ENCODE measurements at regions not wholly inside any gene's neighbourhood (a gene's known extent, or its start where the extent isn't known, plus 50 kb on each side); places are given as distances from the start of the nearest gene placed in this dataset.

DNA sequence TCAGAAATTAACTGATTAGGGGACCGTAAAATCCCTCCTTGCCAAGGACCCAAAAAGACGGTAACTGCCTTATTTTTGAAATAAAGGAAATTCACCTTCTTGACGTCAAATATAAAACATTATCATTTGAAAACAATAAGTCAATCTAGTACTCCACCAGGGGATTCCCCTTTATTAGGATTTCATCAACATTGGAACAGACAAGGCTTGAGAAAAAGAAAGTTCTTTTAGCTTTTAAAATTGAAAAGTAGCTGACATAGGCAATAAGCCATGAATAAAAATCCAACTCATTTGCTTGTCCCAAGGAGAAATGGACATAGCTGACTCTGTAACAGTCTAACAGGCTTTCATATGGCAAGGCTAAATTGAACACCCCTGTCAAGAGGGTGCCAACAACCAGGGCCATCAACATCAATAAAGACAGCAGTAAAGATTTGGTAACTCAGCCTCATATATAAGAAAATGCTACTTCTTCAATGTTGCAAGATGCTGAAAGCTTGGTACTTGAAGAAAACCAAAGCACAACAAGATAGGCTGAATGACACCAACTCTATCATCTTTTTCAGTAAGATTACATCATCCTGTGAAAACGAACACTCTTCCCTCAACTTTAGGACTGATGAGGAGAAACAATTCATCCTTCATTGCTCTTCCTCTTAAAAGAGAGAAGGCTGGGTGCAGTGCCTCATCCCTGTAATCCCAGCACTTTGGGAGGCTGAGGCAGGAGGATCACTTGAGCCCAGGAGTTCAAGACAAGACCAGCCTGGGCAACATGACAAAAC is 121.0 kb upstream of the PRDM1 start:
- DNase-seq = no peak

DNA sequence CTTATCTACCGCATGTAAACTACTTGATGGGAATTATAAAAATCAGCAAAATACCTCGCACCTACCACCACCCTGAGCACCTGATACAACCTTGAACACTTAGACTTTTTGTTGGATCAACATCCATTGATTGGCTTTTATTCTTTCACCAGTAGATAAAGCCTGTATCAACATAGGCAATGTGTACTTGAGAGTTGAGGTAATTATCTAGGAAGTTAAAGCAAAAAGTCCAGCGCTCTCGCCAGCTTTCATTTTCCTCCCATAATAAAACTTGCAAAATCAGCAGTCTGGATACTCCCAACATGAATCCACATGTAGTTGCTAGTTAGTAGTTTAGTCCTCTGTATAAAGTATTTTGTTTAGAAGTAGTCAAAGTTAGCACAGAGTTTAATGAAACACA is 132.0 kb upstream of the PRDM1 start:
- DNase-seq = no peak

DNA sequence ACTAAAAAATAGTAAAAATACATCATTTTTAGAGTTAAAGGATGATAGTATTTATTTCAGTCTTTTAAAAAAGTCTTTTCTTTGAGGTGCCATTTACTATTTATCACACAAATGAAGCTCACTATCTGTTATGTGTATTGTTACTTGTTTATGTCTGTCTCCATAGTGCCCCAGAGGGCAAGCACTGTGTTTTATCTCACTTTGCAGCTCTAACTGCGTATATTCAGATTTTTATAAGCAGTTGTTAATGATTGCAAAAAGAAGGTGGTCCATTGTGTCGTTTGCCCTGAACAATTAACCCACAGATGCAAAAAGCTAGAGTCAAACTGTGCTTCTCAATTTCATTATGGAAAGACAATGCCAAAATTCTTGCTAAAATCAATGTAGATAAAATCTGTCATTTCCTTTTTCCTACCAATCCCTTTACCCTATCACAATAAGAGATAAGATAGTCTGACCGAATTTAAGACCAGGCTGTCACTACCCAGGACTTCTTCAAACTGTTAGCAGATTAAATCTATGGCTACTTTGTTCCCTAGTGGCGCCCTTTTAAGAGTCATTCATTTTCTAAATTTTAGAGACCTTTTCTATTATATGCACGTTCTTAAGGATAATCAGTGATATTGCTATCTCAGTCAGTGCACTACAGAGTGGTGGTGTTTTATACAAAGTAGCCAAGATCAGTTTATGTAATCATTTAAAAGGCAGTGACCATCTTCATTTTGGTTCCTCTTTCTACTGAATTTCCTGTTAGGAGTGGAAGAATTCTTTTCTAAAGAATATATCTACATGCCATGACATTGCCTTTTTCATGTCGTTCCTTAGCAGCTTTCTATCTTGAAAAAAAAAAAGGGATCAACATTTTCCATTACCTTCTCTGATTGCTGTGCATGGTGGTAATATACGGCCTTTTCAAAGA is 133.1 kb upstream of the PRDM1 start:
- no peak for DNase-seq

DNA sequence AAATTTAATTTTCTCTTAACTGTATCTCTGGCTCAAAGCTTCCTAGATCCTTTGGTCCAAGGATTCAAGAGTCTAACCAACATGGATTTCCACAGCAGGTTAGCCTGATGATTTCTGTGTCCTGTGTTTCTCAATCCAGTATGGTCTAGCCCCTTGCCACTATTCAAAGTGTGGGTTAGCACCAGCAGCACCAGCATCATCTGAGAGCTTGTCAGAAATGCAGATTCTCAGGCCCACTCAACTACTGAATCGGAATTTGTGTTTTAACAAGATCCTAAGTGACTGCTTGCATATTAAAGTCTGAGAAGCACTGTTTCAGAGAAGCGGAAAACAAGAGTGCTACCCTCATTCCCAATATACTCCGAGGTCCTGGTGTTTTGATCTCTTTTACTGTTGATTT is 133.8 kb upstream of the PRDM1 start:
- no peak for DNase-seq

DNA sequence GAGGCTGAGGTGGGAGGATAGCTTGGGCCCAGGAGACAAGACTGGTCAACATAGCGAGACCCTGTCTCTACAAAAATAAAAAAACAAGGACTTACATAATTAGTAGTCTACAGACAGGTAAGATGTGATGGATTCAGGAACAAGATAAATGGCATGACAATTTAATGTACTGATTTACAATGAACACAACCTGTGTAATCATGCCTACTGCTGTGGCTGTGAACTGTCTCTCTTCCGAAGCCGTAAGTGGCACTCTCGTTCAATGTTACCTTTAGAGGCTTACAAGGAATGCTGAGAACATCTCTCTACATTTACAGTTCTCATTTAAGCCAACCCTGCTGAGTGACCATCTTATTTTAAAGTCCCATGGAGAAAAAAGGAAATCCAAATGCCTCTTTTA is 134.8 kb upstream of the PRDM1 start:
- DNase-seq = no peak

DNA sequence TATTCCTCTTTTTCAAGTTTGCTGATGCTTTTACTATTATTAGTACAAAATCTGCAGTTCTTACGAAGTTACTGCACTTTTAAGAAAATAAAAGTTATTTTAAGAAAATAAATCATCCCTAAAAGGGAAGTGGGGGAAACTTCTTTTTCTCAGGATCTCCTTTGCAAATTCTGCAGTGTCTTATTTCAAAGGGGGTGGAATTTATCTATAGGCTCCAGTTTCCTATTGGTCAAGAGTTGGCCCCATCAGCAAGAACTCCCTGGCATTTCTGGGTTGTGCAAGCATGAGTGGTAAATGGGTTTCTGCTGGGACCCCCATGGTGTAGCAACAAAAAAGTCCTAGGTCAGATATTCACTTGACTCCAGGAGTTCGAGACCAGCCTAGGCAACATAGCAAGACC is 136.3 kb upstream of the PRDM1 start:
- no peak for DNase-seq

DNA sequence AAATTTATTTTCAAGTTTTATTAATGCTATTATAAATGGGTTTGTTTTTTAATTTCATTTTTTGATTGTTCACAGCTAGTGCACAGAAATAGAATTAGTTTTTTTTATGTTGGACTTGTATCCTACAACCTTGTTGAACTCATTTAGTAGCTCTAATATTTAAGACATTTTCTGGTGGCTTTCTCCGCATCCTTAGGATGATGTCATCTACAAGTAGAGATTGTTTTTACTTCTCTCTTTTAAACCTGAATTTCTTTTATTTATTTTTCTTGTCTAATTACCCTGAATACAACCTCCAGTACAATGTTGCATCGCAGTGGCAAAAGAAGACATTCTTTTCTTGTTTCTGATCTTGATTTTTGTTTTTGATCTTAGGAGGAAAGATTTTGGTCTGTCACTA is 142.6 kb upstream of the PRDM1 start:
- no peak for DNase-seq

DNA sequence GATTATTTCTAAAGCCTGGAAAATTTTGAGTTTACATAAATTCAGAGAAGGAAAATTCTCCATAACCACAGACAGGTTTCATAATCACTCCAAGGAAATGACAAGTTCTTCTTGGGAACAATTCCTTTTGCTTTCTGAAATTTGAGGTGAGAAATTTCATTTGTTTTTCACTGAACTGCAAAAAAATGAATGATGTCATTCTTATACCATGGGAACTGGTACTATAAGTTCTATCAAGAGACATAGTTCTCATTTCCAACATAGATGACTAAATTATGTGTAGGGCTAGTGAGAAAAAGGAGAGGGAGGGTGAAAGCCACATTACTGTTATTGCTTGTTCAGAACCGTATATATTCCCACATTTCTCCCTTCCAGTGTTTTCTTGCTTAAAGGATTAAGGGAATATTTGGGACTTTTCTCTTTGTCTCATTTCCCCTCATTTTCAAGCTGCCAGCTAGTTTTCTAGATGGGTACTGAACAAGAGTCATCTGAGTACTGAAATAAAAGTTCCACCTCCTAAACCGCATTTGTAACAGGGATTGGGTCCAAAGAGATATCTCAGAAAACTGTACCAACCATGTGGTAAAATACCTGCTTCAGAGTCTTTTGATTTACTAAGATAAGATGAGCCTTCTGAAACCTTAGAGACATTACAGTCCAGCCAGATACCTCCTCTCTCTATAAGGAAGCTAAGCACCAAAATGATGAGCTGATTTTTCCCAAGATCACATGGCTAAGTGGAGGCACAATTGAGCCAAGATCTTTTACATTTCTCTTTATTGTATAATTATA is 144.3 kb upstream of the PRDM1 start:
- no peak for DNase-seq

DNA sequence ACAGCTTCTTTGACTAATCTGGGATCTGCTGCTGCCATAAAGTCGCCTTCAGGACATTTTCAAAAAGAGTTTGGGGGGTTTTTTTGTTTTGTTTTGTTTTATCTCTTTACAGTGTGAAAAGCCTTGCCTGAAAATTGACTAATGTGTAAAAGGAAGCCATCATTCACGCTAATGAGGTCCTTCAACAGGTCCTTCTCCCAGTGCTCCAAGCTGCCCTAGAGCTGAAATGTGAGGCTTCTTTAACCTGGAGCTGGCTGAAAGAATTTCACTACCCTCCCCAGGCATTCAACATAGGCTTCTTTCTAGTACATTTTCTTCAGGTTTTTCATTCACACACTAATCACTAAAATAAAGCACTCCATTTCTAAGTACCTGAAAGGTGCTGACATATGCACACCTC is 145.1 kb upstream of the PRDM1 start:
- DNase-seq = no peak

DNA sequence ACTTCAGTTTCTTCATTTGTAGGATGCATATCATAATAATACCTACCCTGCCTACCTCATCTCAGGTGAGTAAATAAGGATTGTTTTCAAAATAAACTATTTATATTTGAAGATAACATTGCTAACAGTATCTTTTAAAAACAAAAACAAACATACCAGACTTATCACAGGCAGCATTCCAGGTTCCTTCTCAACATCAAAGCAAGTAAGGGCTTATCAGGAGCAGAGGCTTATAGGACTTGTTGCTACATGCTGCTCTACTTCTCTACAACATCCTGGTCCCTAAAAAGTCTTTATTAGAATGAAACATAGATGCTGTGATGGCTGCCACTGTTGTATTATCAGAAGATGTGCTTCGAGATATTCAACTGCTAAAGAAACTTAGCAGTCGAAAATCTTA is 149.2 kb upstream of the PRDM1 start:
- DNase-seq = no peak

DNA sequence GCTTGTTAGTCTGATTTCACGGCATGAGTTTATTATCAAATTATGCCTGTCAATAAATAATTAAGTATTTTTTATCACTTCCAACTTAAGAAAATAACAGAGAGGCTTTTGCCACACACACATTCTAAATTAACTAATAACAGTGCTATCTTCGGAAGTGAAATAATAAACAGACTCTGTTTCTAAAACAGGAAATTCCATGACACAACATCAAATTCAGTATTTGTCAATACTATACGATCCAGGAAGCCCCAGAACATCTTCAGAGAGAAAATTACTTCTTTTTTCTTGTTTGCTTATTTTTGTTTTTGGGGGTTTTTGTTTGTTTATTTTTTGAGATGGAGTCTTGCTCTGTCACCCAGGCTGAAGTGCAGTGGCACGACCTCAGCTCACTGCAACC is 150.7 kb upstream of the PRDM1 start:
- DNase-seq = no peak

DNA sequence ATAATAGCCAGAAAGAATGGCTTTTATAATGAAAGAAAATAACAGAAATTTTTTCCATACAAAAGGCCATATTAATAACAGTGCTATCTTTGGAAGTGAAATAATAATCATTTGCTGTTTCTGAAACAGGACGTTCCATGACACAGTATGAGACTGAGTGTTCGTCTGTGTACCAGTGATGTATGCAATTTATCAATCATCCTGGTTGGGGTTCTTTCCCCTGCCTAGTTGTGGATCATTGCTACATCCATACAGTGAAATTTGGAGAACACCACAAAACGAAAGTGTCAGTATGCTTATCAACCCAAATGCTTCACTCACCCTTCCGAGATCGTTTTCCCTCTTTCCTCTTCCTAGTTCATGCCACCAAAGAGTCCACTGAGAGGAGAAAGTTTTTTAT is 151.4 kb upstream of the PRDM1 start:
- DNase-seq = no peak

DNA sequence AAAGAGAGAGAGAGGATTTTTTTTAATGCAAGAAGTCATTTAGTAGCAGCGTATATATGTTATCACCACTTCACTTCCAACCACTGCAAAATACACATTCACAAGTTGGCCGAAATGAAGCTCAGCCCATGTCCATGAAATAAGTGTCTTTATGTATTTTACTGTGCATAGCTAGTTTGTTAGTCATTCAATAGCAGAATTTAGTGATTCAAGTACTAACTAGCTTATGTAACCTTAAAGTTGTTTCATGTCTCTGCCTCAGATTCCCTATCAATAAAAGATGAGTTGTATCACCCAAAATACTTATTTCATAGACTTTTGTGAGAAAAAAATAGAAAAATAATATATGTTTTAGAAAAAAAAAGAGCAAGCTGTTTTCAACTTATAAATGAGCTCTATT is 153.7 kb upstream of the PRDM1 start:
- DNase-seq = no peak

DNA sequence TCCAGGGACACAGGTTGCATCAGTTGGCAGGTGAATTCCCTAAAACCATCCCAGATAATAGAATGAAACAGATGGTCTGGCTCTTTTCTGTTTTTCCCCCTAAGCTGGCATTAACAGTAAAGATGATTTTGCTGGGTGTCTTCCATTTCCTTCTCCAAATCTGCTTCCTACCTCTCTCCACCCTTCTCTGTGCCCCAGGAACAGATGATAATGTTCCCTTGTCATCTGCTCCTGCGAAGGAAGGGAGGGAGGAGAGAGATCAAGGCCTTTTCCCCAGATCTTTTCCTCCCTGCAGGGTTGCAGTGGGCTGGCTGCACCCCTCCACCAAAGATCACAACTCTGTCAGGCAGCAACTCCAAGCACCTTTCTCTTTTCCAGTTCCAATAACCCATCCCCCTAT is 156.5 kb upstream of the PRDM1 start:
- no peak for DNase-seq

DNA sequence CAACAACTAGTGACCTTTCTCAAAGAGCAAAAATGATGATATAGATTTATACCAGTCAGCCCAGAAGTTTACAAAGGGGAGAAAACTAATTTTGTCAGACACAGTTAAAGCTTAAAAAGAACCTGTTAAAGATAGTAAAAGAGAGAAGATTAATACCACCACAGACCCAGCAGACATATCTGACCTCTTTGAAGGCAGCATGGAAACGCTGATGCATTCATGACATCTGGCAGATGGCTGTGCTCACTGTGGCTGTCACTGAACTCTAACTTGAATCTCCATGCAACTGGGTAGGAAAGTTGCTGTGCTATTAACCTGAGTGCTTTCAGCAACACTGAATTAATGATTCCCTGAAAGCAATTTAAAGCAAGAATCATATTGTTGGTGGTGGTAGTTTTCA is 159.8 kb upstream of the PRDM1 start:
- DNase-seq = no peak

DNA sequence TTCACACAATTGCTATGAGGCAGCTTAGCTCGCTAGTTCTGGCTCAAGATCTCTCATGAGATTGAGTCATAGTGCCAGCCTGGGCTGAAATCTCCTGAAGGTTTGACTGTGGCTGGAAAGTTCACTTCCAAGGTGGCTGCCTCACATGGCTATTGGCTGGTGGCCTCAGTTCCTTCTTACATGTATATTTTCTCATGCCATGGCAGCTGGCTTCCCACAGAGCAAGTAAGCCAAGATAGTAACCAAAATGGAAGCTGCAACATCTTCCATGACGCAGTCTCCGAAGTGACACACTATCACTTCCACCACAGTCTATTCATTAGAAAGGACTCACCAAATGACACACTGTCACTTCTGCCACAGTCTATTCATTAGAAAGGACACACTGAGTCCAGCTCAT is 160.4 kb upstream of the PRDM1 start:
- no peak for DNase-seq

DNA sequence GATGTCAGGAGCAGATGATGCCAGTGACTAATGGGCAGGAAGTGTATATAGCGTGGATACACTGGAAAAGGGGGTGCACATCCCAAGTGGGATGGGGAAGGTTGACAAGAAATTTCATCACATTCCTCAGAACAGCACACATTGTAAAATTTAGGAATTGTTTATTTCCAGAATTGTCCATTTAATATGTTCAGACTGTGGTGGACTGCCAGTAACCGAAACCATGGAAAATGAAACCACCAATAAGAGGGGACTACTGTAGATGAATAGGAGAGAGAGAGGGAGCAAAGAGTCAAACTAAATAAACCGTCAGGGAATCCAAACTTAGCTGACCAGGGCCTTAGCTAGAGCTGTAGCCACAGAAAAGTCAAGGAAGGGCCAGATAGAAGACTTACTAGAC is 164.4 kb upstream of the PRDM1 start:
- no peak for DNase-seq

DNA sequence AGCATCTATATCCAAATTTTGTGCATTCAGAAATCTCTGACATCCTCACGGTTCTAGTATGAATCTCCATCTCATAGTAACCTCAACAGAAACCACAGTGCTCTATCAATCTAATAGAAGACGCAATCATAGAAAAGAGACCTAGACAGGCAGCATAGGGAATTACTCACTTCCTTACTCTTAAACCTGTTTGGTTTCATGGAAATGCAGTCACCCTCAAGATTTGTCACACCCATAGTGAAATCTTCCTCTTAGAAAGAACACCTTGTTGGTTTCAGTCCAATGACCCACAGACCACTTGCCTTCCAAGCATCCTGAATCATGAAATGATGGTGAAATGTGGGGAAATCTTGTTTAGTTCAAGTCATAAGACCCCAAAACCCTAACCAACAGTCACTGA is 166.1 kb upstream of the PRDM1 start:
- DNase-seq = no peak

DNA sequence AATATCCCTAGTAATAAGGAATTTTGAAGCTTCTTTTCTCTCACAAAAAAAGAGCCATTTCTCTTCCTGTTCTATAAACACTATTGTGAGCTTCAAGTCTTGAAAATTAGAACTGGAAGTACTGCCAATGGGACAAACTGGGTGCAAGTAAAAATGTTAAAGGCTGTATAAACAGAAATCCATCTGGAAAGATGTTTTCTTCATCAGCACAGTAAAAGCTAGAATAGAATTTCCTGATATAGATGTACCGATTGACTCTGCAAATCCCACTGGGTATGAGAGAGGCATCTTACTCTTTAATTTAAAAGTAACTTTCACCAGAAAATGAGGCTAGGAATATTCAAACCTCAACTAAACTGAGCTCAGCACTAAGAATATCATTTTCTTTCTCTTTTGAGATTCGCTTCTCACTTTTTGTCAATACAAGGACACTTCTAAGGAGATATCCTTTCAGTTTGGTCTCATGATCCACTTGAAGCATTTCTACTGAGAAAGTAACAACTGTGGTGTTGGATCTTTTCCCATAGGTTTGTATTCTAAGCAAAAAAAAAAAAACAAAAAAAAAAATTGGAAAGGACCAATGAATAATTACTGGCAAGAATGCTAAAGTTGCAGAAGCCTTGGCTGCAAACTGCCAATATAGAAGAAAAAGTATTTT is 169.0 kb upstream of the PRDM1 start:
- DNase-seq = no peak

DNA sequence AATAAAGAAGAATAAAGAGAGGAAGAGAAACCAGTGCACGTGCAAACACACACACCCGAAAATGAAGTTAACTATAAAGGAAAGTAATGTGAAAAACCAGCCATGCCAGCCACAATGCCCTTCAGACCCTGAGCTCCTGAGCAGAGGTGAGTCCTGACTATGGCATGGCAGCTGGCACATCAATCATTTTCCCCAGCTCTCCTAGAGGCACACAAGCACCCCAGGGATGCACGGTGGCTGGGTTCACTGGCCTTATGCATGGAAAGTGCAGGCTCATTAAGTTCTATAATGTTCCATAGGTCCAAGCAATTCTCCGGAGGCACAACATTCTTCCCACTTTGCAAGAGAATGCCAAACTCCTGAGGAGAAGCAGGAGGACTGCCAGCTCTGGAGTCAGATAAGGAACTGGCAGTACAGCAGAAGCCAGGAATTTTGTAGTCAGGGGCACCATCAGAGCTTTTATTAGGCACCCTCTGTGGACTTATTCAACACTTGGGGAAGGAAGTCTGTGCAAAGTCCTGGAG is 175.0 kb upstream of the PRDM1 start:
- DNase-seq = no peak

DNA sequence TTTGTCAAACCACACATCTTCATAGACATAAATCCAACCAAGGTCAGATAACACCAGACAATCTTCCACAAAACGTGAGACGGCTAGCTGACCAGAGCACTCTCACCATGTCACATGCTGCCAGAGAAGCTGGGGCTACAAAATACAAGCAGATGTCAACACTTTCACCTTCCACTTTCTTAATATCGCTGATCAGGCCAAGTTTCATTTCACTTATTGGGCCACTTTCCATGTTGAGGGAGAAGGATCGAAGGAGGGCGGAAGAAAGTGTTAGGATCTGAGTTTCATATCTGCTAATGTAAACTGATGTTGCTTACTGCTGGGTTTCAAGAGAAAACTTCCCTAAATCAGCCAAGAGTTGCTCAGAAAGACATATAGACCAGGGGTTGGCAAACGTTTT is 177.0 kb upstream of the PRDM1 start:
- no peak for DNase-seq

DNA sequence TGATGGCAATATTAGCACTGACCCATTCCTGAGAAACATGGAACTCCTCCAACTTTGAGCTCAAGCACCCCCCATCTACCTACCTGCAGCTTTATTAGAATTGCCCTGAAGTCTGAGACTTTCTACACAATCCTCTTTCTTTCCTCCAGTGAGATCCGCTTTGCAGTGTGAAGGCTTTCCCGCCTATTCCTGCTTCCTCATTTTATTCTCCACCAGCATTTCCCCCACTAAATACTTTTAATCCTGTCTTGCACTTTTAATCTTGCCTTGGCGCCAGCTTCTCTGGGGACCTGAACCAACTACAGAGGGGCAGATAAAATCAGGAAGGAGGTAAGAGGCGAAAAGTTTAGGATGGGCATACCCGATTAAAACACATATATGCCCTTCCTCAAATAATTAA is 178.1 kb upstream of the PRDM1 start:
- DNase-seq = no peak

Data from tongue (tissue), 1 donor.